K562 (cell line): ENCODE measurements at regions not wholly inside any gene's neighbourhood (a gene's known extent, or its start where the extent isn't known, plus 50 kb on each side); places are given as distances from the start of the nearest gene placed in this dataset.

Experiments
- ATAC-seq: fragments of 200-7000 bp; cut with Tn5 transposase; 3 replicates; pipeline ENCODE4 v1.9.1; 2020; ENCODE audit warnings: moderate library complexity
- BruUV-seq: library from RNA; stranded (reverse); fragments of 400-500 nt; replicated peaks from 2 replicates; lab custom pipeline; 2021; lab: Mats Ljungman, UMichigan
- CTCF ChIA-PET: fragments of 300-600 bp; formaldehyde crosslinking; extraction: SDS; loops from one replicate; lab custom pipeline; 2021; ENCODE audit warnings: low intra/inter-chr PET ratio; lab: Yijun Ruan, JAX
- POLR2A ChIA-PET: fragments of 300-600, 350-650 bp; sonication (Branson Sonifier 250); formaldehyde crosslinking; extraction: SDS; loops from one replicate; lab custom pipeline; 2021; ENCODE audit warnings: antibody characterized with exemption, inconsistent platforms; lab: Yijun Ruan, JAX
- DNase-seq, 4 experiments: peaks; one replicate each; pipeline versions ENCODE4 v3.0.0 to v3.0.0-alpha.2; 2011 to 2018; ENCODE audit warnings: low spot score in 3 of 4, mixed read lengths in 3 of 4; ENCODE audit errors: extremely low read depth in 1 of 4
- FAIRE-seq: peaks from 2 replicates; lab custom pipeline; 2011; peaks lifted over from hg19 to GRCh38; lab: Jason Lieb, UNC
- H2AFZ ChIP-seq: 2 replicates; pipeline ENCODE4 v1.6.0; 2011; ENCODE audit warnings: low read depth, low read length, control low read depth, inconsistent platforms
- H3K27ac ChIP-seq: fragments of 200-600 bp; 3 replicates; pipeline ENCODE4 v1.8.0; 2011; ENCODE audit warnings: low read depth, mild to moderate bottlenecking, control low read depth, inconsistent platforms, low read length, moderate library complexity, mixed read lengths; ENCODE audit errors: extremely low read depth
- H3K27me3 ChIP-seq, 2 experiments: fragments of 300-600 bp in 1 of 2; 2 replicates in 1 of 2; 3 replicates in 1 of 2; pipeline versions ENCODE4 v1.6.0 to v1.8.0; 2011; ENCODE audit warnings: inconsistent platforms in 2 of 2, low read length in 2 of 2, mild to moderate bottlenecking in 1 of 2, mixed read lengths in 1 of 2, moderate library complexity in 1 of 2; ENCODE audit not compliant: control insufficient read depth in 2 of 2, insufficient read depth in 2 of 2
- H3K36me3 ChIP-seq: fragments of 300-600 bp; 3 replicates; pipeline ENCODE4 v1.8.0; 2011; ENCODE audit warnings: mild to moderate bottlenecking, low read length, inconsistent platforms; ENCODE audit not compliant: control insufficient read depth, insufficient read depth
- H3K4me1 ChIP-seq, 2 experiments: fragments of 200-600 bp in 1 of 2; replicated peaks in 1 of 2; 2 replicates in 1 of 2; 3 replicates in 1 of 2; pipeline versions ENCODE4 v1.5.1 to v1.8.0; 2011; ENCODE audit warnings: inconsistent platforms in 2 of 2, low read length in 2 of 2, mild to moderate bottlenecking in 1 of 2, mixed read lengths in 1 of 2, moderate library complexity in 1 of 2; ENCODE audit not compliant: control insufficient read depth in 2 of 2, insufficient read depth in 2 of 2
- H3K4me2 ChIP-seq: 2 replicates; pipeline ENCODE4 v1.6.1; 2011; ENCODE audit warnings: low read length, control low read depth, inconsistent platforms, mixed read lengths; ENCODE audit not compliant: insufficient read depth
- H3K4me3 ChIP-seq: fragments of 200-600 bp; sonication (generic), shearing (Covaris generic); 2 replicates; pipeline ENCODE4 v1.5.1; 2016; ENCODE audit warnings: control low read depth, inconsistent platforms
- H3K79me2 ChIP-seq: fragments of 200-600 bp; 3 replicates; pipeline ENCODE4 v1.8.0; 2011; ENCODE audit warnings: low read length, inconsistent platforms; ENCODE audit not compliant: control insufficient read depth, insufficient read depth
- H3K9ac ChIP-seq, 2 experiments: 2 replicates each; pipeline versions ENCODE4 v1.6.0 to v1.6.1; 2011; ENCODE audit warnings: low read depth in 2 of 2, low read length in 2 of 2, control low read depth in 1 of 2, inconsistent platforms in 1 of 2, mild to moderate bottlenecking in 1 of 2, mixed read lengths in 1 of 2; ENCODE audit not compliant: insufficient read depth in 1 of 2
- H3K9me1 ChIP-seq: one replicate; pipeline ENCODE4 v1.6.0; 2011; ENCODE audit warnings: inconsistent platforms, mild to moderate bottlenecking, low read length, moderate library complexity; ENCODE audit not compliant: control insufficient read depth, insufficient read depth
- H3K9me3 ChIP-seq: replicated peaks from 2 replicates; pipeline ENCODE4 v1.5.1; 2011; ENCODE audit warnings: low read depth, low read length, inconsistent platforms; ENCODE audit not compliant: control insufficient read depth, insufficient read depth
- H4K20me1 ChIP-seq: replicated peaks from 2 replicates; pipeline ENCODE4 v1.6.1; 2011; ENCODE audit warnings: low read length, inconsistent platforms, mixed read lengths; ENCODE audit not compliant: control insufficient read depth, insufficient read depth
- CREBBP ChIP-seq: IDR thresholded peaks from one replicate; pipeline ENCODE4 v1.6.1; 2012; ENCODE audit warnings: low read depth, mild to moderate bottlenecking, control low read depth, inconsistent platforms, low read length
- GABPB2 ChIP-seq: fragments of 250-450 bp; sonication (Bioruptor Pico); conservative IDR thresholded peaks from 2 replicates; pipeline ENCODE4 v1.5.1; 2021; ENCODE audit warnings: mild to moderate bottlenecking
- HCFC1 ChIP-seq: IDR thresholded peaks from 2 replicates; pipeline ENCODE4 v1.6.1; 2012; ENCODE audit warnings: low read depth, low read length, improper control_type of control experiment
- HOXB6 ChIP-seq: fragments of 250-450 bp; sonication (Bioruptor Pico); IDR thresholded peaks from 2 replicates; pipeline ENCODE4 v1.5.1; 2022; ENCODE audit warnings: mild to moderate bottlenecking, borderline replicate concordance
- KLF16 ChIP-seq: IDR thresholded peaks from 2 replicates; pipeline ENCODE4 v1.6.1; 2016; ENCODE audit warnings: antibody characterized with exemption
- PCBP1 ChIP-seq: fragments of 200-400 bp; formaldehyde crosslinking; IDR thresholded peaks from 2 replicates; pipeline ENCODE4 v1.6.1; 2018; ENCODE audit warnings: mild to moderate bottlenecking, low read depth, low read length; ENCODE audit not compliant: poor library complexity, severe bottlenecking
- POLR2G ChIP-seq: fragments of 200-400 bp; formaldehyde crosslinking; IDR thresholded peaks from 2 replicates; pipeline ENCODE4 v1.6.1; 2017; ENCODE audit warnings: low read depth, mild to moderate bottlenecking, antibody characterized with exemption, low read length, moderate library complexity
- ZKSCAN8 ChIP-seq: fragments of 200-800 bp; sonication (Bioruptor generic); IDR thresholded peaks from 2 replicates; pipeline ENCODE4 v1.6.1; 2016; ENCODE audit warnings: missing genetic modification characterization, missing compliant biosample characterization
- ZNF197 ChIP-seq: fragments of 200-800 bp; sonication (Bioruptor generic); IDR thresholded peaks from 2 replicates; pipeline ENCODE4 v1.6.1; 2016; ENCODE audit warnings: low read depth, missing genetic modification characterization, missing compliant biosample characterization
- ZNF384 ChIP-seq: IDR thresholded peaks from 2 replicates; pipeline ENCODE4 v1.6.1; 2012; ENCODE audit warnings: low read depth, low read length, improper control_type of control experiment
- ZZZ3 ChIP-seq: fragments of 450-650 bp; IDR thresholded peaks from 2 replicates; pipeline ENCODE4 v1.6.1; 2016; ENCODE audit warnings: antibody characterized with exemption, mild to moderate bottlenecking, moderate library complexity
- in situ Hi-C: fragments of 300-500 bp; cut with MboI; formaldehyde crosslinking; loops from 4 replicates; pipeline ENCODE4 v1.15.0; 2018; ENCODE audit warnings: inconsistent platforms, mixed read lengths
- intact Hi-C: fragments of 100-400 bp; cut with micrococcal nuclease; formaldehyde crosslinking; loops from 2 replicates; pipeline ENCODE4 v1.14.2; 2022
- TF ChIP-seq, protein P1 (sequence below): fragments of 450-650 bp; IDR thresholded peaks from 2 replicates; pipeline ENCODE4 v1.6.1; 2018; ENCODE audit warnings: mild to moderate bottlenecking, low read depth; ENCODE audit not compliant: partially characterized antibody
- TF ChIP-seq, protein P2 (sequence below): sonication (generic); formaldehyde crosslinking; IDR thresholded peaks from 2 replicates; pipeline ENCODE4 v1.8.0; 2022; ENCODE audit warnings: mild to moderate bottlenecking, missing genetic modification reagents

DNA sequence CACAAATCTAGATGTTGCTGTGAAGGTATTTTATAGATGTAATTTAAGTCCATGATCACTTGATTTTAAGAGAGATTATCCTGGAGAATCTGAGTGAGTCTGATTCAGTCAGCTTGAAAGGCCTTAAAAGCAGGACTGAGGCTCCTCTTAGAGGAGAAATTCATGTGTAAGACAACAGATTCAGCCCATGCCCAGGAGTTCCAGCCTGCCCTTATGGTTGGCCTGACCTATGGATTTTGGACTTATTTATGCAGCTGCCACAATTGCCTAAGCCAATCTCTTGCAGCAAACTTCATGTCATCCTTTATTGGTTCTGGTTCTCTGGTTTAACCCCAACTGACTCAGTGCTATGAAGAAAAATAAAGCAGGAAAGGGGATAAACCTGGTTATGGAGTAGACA, 296.5 kb upstream of the RASGRP1 start:
- no peak overlapping the region for H3K27ac ChIP-seq
- no peak overlapping the region for H3K4me2 ChIP-seq
- H3K4me1 ChIP-seq = no peaks in the 10 kb centered on the region
- FAIRE-seq = no peak
- H3K9me1 ChIP-seq = no peaks in the 10 kb centered on the region
- ChIA-PET POLR2A (interaction anchor here (1.7 kb wide), 1 partner anchor 10 kb away, joined by 6 read pairs; no protein-coding TSS in a partner anchor), CTCF (no interaction called here)
- no peak overlapping the region for H3K9ac ChIP-seq
- no peaks in the 10 kb centered on the region for H3K36me3 ChIP-seq
- H3K9me3 ChIP-seq = no peaks in the 10 kb centered on the region
- no TSS peak for BruUV-seq
- H4K20me1 ChIP-seq = no peaks in the 10 kb centered on the region
- H3K27me3 ChIP-seq = no peaks in the 10 kb centered on the region
- H3K79me2 ChIP-seq = no peaks in the 10 kb centered on the region
- H3K4me3 ChIP-seq = no peak overlapping the region
- no peak for ATAC-seq
- intact Hi-C loops (no loop called here), in situ Hi-C loops (no loop called here)
- H2AFZ ChIP-seq = no peak overlapping the region
- DNase-seq = no peak
- TF ChIP-seq ZKSCAN8 (CRISPR knock-in tag) (no peak), HOXB6 (CRISPR knock-in tag) (no peak), POLR2G (no peak), ZNF384 (no peak), ZNF197 (CRISPR knock-in tag) (no peak), CREBBP (no peak), HCFC1 (no peak), PCBP1 (no peak), ZZZ3 (no peak), KLF16 (no peak), GABPB2 (CRISPR knock-in tag) (no peak)
- TF ChIP-seq, protein P1, sequence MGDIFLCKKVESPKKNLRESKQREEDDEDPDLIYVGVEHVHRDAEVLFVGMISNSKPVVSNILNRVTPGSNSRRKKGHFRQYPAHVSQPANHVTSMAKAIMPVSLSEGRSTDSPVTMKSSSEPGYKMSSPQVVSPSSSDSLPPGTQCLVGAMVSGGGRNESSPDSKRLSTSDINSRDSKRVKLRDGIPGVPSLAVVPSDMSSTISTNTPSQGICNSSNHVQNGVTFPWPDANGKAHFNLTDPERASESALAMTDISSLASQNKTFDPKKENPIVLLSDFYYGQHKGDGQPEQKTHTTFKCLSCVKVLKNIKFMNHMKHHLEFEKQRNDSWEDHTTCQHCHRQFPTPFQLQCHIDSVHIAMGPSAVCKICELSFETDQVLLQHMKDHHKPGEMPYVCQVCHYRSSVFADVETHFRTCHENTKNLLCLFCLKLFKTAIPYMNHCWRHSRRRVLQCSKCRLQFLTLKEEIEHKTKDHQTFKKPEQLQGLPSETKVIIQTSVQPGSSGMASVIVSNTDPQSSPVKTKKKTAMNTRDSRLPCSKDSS = no peak
- TF ChIP-seq, protein P2, sequence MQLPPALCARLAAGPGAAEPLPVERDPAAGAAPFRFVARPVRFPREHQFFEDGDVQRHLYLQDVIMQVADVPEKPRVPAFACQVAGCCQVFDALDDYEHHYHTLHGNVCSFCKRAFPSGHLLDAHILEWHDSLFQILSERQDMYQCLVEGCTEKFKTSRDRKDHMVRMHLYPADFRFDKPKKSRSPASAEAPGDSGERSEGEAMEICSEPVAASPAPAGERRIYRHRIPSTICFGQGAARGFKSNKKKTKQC (CRISPR knock-in tag) = no peak
